ENCODE measurements at regions not wholly inside any gene's neighbourhood (a gene's known extent, or its start where the extent isn't known, plus 50 kb on each side); places are given as distances from the start of the nearest gene placed in this dataset.

DNA sequence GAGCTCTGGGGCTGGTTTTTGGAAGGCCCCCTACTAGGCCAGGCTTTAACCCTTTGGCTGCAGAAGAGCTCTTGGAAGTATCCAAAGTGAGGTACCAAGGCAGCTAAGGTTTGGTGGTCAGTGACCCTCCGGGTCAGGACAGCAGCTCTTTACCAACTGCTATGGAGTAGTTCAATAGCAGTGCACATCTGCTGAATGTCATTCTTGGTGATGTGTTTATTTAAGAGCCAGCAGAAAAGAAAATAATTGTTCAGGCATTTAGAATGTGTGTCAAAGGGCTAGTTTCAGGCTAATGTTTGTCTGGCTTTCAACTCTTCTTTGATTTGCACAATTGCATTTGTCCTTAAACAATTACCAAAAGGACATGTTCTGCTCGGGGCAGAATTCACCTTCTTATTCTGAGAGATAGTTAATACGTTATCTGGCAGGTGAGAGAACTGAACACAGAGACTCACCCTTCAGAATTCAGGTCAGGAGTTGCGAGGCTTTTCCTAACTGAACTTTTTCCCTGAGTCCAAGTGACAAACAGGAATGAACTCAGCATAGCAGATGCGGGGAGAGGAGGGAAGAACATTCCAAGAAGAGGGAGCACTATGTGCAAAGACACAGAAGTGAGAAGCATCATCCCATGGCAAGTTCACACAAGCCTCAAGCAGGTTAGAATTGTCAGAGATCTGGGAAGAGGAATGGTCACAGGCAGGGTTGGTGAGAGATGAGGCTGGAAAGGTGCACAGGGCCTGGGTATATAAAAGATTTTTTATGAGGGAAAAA, 556.7 kb upstream of the TLE4 start:
- no peak overlapping the region for H3K27ac ChIP-seq
- TF ChIP-seq, protein P1, sequence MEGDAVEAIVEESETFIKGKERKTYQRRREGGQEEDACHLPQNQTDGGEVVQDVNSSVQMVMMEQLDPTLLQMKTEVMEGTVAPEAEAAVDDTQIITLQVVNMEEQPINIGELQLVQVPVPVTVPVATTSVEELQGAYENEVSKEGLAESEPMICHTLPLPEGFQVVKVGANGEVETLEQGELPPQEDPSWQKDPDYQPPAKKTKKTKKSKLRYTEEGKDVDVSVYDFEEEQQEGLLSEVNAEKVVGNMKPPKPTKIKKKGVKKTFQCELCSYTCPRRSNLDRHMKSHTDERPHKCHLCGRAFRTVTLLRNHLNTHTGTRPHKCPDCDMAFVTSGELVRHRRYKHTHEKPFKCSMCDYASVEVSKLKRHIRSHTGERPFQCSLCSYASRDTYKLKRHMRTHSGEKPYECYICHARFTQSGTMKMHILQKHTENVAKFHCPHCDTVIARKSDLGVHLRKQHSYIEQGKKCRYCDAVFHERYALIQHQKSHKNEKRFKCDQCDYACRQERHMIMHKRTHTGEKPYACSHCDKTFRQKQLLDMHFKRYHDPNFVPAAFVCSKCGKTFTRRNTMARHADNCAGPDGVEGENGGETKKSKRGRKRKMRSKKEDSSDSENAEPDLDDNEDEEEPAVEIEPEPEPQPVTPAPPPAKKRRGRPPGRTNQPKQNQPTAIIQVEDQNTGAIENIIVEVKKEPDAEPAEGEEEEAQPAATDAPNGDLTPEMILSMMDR (conservative IDR thresholded peaks at IDR 0.05), result no peak
- no peak for TF ChIP-seq ZFX (IDR thresholded peaks at IDR 0.05)

DNA sequence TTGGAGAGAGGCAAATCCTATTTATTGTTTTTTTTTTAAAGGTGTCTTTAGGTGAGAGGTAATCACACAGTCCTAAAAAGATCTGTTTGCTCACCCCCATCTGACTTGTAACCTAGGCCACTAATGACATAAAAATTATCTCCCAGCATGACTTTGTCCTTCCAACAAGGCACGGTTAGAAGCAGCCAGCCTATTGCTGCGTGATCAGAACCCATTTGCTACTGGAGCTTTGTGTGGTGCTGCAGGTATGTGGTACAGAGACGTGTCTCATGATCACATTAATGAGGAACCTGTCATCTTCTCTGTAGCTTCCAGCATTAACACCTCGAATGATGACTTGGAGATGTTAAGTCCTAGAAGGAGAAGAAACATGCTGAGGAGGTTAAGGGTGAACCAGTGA, 555.8 kb upstream of the TLE4 start:
- no peak for TF ChIP-seq ZFX (IDR thresholded peaks at IDR 0.05)
- TF ChIP-seq, protein P1 (conservative IDR thresholded peaks at IDR 0.05), result no peak
- H3K27ac ChIP-seq, result no peak overlapping the region

DNA sequence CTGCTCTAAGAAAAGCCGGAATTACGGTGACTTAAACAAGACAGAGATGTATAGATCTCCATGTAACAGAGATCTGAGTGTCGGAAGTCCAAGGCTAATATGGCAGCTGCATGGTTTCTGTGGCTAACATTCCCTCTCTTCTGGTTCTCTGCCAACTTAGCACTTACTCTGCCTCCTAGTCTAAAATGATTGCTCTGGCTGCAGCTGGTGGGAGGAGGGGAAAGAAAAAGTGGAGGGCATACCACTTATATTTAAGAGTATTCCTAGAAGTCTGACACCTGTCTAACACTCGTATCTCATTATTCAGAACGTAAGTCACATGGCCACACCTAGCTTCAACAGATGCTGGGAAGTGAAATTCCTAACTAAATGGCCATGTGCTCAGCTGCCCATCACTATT, 551.5 kb upstream of the TLE4 start:
- TF ChIP-seq, protein P1 (conservative IDR thresholded peaks at IDR 0.05), result no peak
- no peak for TF ChIP-seq ZFX (IDR thresholded peaks at IDR 0.05)
- H3K27ac ChIP-seq, result no peak overlapping the region

DNA sequence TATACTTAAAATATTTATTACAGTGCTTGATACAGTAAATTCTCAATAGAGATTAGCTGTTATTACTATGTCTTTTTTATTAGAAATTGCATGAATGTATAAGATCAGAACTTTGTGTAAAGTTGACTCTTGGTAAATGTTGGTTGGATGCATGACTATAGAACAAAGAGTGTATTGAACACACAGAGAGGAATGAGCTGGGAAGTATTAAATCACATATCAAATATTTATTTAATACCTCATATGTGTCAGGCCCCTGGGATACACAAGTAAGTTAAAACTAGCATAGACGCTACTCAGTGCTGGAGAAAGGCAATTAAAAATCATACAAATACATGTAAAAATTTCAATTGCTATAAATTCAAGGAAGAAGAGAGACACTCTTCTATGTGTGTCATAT, 550.7 kb upstream of the TLE4 start:
- TF ChIP-seq ZFX (IDR thresholded peaks at IDR 0.05), result no peak
- TF ChIP-seq, protein P1 (conservative IDR thresholded peaks at IDR 0.05), result no peak
- H3K27ac ChIP-seq, result no peak overlapping the region

DNA sequence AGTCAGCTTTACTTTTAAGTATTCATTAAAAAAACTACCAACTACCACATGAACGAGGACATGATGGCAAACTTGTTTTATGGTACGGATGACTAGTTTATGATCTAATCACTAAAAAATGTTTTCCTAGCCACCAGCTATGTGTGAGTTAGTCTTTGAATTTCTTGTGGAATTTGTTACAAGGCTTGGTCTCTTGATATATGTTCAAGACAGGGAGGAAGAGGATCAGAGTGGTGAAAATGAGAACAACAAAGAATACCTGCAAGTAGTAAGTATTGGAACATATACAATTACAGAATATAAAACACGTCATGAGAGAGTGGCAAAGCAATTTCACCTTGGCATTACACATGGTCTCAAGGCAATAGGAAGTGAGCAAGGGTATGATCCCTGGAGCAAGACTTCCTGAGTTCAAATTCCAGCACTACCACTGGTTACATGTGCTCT, 548.6 kb upstream of the TLE4 start:
- H3K27ac ChIP-seq, result no peak overlapping the region
- TF ChIP-seq ZFX (IDR thresholded peaks at IDR 0.05), result no peak
- TF ChIP-seq, protein P1 (conservative IDR thresholded peaks at IDR 0.05), result no peak

DNA sequence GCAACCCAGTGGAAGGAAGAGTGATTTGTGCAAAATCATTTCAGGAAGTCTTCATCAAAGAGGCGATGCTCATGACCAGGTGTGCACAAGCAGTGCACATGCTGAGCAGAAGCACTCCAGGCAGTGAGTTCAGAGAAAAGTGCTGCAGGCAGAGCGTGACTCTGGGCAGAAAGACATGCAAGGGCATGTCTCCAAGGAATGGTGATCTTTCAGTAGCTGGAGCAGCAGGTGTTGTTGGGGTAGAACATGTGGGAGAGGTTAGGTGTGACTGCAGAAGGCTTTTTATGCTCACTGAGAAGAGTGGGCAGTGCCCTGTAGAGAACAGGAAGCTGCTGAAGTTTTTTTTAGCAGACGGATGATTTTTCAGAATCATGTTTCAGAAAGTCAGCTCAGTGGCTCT, 545.4 kb upstream of the TLE4 start:
- H3K27ac ChIP-seq, result no peak overlapping the region
- TF ChIP-seq, protein P1 (conservative IDR thresholded peaks at IDR 0.05), result no peak
- TF ChIP-seq ZFX (IDR thresholded peaks at IDR 0.05), result no peak

DNA sequence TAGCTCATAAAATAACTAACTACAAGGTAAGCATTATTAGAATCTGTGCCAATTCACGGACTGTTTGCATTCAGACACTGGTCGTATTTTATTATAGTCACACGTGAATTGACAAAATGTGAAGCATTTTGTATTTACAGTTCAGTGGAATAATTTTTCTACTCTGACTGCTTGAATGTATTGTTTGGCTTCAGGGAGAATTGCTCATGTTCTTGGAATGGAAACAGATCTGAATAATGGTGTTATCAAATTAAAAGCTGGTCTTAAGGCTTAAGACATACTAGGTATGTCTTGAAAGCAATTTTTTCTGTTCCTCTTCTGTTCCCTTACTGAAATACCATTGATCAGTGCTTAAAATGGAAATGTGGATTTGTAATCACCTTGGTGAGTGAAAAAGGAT, 543.7 kb upstream of the TLE4 start:
- TF ChIP-seq, protein P1 (conservative IDR thresholded peaks at IDR 0.05), result no peak
- TF ChIP-seq ZFX (IDR thresholded peaks at IDR 0.05), result no peak
- H3K27ac ChIP-seq, result no peak overlapping the region
